Breast epithelium (tissue), 4 donors: ENCODE measurements at regions not wholly inside any gene's neighbourhood (a gene's known extent, or its start where the extent isn't known, plus 50 kb on each side); places are given as distances from the start of the nearest gene placed in this dataset.
"Not testable (repeated sequence)": the region's sequence is repeated elsewhere in the genome, so short reads cannot be mapped to it uniquely, and the experiment has no call there.

Experiments used
- DNase-seq, 2 donors: peaks; one replicate each; pipeline ENCODE4 v3.0.0-alpha.2; 2019; ENCODE audit warnings: low spot score in 2 of 2
- H3K27ac ChIP-seq, 2 donors: fragments of 200-600 bp; sonication (generic) in 1 of 2; one replicate each; pipeline ENCODE4 v1.5.1; 2016 to 2019; ENCODE audit warnings: mild to moderate bottlenecking in 1 of 2
- H3K27me3 ChIP-seq, 2 donors: fragments of 200-600 bp; sonication (generic) in 1 of 2; one replicate each; pipeline versions ENCODE4 v1.5.1 to v1.6.0; 2017 to 2019; ENCODE audit warnings: control low read depth in 1 of 2, mild to moderate bottlenecking in 1 of 2
- H3K36me3 ChIP-seq: fragments of 200-600 bp; one replicate; pipeline ENCODE4 v1.5.1; 2019
- H3K4me1 ChIP-seq, 2 donors: fragments of 200-600 bp; sonication (generic); one replicate each; pipeline ENCODE4 v1.5.1; 2016 to 2019; ENCODE audit warnings: control low read depth in 1 of 2
- H3K4me3 ChIP-seq, 3 donors: fragments of 200-600 bp; sonication (generic); 1 replicate in 2 of 3; 2 replicates in 1 of 3; pipeline ENCODE4 v1.5.1; 2016 to 2019; ENCODE audit warnings: mild to moderate bottlenecking in 3 of 3, moderate library complexity in 2 of 3
- H3K9me3 ChIP-seq, 2 donors: fragments of 200-600 bp; sonication (generic) in 1 of 2; one replicate each; pipeline ENCODE4 v1.5.1; 2016 to 2019; ENCODE audit warnings: control low read depth in 1 of 2
- POLR2A ChIP-seq: fragments of 450-650 bp; IDR thresholded peaks from one replicate; pipeline ENCODE4 v1.6.1; 2016; ENCODE audit warnings: antibody characterized with exemption, mild to moderate bottlenecking, moderate library complexity
- POLR2AphosphoS5 ChIP-seq, 3 donors: sonication (generic); formaldehyde crosslinking; IDR thresholded peaks; one replicate each; pipeline ENCODE4 v1.6.1; 2017; ENCODE audit warnings: antibody characterized with exemption in 3 of 3
- intact Hi-C: fragments of 100-400 bp; cut with DNase I; formaldehyde crosslinking; loops from one replicate; pipeline ENCODE4 v1.15.1; 2023; ENCODE audit warnings: low total_unique reads
- TF ChIP-seq, protein P1 (sequence below), 3 donors: fragments of 450-650 bp; IDR thresholded peaks; one replicate each; pipeline ENCODE4 v1.5.1; 2016 to 2017; ENCODE audit warnings: antibody characterized with exemption in 3 of 3, mild to moderate bottlenecking in 3 of 3, moderate library complexity in 3 of 3

- Histone ChIP-seq H3K4me3 (no peak overlapping the region), H3K4me1 (no peaks in the 10 kb centered on the region), H3K36me3 (no peaks in the 10 kb centered on the region), H3K27ac (no peak overlapping the region), H3K27me3 (no peaks in the 10 kb centered on the region), H3K9me3 (no peaks in the 10 kb centered on the region)
- TF ChIP-seq POLR2A (no peak), POLR2AphosphoS5 (IDR thresholded peaks at IDR 0.05) (no peak)
- TF ChIP-seq, protein P1, sequence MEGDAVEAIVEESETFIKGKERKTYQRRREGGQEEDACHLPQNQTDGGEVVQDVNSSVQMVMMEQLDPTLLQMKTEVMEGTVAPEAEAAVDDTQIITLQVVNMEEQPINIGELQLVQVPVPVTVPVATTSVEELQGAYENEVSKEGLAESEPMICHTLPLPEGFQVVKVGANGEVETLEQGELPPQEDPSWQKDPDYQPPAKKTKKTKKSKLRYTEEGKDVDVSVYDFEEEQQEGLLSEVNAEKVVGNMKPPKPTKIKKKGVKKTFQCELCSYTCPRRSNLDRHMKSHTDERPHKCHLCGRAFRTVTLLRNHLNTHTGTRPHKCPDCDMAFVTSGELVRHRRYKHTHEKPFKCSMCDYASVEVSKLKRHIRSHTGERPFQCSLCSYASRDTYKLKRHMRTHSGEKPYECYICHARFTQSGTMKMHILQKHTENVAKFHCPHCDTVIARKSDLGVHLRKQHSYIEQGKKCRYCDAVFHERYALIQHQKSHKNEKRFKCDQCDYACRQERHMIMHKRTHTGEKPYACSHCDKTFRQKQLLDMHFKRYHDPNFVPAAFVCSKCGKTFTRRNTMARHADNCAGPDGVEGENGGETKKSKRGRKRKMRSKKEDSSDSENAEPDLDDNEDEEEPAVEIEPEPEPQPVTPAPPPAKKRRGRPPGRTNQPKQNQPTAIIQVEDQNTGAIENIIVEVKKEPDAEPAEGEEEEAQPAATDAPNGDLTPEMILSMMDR (IDR thresholded peaks at IDR 0.05) = no peak
- intact Hi-C loops = no loop called here
- no peak for DNase-seq
Observed at GRCh38 chr22:23418159-23418788, 161.8 kb downstream of the IGLL1 start.

- H3K4me3 ChIP-seq, H3K27me3 ChIP-seq, H3K27ac ChIP-seq, H3K4me1 ChIP-seq, DNase-seq, H3K36me3 ChIP-seq, H3K9me3 ChIP-seq, intact Hi-C loops: not testable (repeated sequence)
Observed at GRCh38 chr22:23417327-23417726, 162.8 kb downstream of the IGLL1 start.

DNA sequence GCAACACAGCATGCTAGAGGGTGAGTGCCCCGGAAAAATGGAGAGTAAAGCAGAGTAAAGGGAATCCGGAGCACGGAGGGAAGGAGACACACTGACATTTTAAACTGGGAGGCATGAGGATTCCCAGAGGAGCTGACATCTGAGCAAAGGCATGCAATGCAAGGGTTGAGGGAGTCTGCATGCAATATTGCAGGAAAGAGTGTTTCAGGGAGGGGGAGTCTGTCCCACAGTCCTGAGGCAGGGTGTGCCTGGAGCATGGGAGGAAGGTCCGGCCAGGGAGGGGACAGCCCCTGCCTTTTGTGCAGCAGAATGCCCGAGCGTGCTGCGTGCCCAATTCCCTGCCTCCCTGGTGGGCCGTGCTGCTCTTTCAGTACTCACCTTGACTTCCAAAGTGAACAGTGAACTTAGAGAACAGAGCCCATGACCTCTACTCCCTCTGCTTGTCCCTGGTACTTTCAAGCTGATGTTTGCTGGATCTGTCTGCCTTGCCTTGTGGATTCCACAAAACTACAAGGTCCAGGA lies 163.9 kb downstream of the IGLL1 start:
- H3K27ac ChIP-seq, H3K36me3 ChIP-seq, H3K9me3 ChIP-seq, H3K4me3 ChIP-seq, H3K27me3 ChIP-seq, DNase-seq, H3K4me1 ChIP-seq, intact Hi-C loops: not testable (repeated sequence)

DNA sequence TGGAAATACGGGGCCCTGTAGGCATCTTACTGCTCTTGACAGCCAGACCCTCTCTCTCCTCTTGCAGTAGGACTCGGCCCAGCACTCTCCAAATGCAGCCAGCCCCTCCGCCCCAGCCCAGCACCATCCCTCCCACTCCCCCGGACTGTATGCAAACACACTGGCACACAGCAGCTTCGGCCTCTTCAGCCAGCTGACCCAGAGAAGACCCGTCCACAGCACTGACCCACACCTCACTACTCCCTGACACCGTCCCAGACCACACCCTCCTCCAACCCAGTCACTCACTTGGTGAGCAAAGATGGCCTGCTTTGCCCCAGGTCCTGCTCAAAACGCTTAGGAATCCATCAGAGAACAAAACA lies 164.6 kb downstream of the IGLL1 start:
- intact Hi-C loops = no loop called here
- TF ChIP-seq POLR2AphosphoS5 (IDR thresholded peaks at IDR 0.05) (no peak), POLR2A (no peak)
- TF ChIP-seq, protein P1 (IDR thresholded peaks at IDR 0.05) = no peak
- Histone ChIP-seq H3K36me3 (no peaks in the 10 kb centered on the region), H3K4me1 (no peaks in the 10 kb centered on the region), H3K4me3 (no peak overlapping the region), H3K9me3 (no peaks in the 10 kb centered on the region), H3K27ac (no peak overlapping the region), H3K27me3 (no peaks in the 10 kb centered on the region)
- no peak for DNase-seq

DNA sequence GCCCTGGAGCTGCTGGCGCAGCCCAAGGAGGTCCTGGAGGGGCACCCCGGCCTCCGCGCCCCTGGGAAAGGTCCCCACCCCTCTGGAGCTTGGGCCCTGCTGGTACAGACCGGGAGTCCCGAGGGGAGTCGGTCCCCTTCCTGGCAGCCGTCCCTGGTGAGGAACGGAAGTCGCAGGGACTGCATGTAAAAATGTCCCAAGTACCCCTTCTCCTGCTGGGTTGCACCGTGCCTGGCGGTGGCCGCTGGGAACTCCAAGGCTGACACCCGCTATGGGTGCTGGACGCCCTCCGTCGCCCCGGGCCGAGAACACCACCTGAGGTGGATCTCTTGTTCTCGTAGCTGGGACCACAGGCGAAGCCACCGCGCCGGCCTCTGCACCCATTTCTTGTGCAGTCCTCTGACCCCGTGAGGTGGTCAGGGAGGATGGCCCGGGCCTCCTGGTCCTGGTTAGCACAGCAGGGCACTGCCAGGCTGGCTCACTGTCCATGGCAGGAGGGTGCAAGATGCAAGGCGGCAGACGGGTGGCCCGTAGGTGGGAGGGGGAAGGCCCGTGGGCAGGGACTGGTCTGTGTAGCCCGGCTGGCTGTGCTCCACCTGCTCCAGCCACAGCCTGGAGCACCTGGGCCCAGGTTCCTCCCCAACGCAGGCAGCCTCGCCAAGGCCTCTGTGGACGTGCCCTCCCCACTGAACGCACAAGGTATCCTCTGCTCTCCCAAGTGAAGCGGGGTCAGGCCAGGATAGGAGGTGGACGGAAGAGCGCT lies 165.2 kb downstream of the IGLL1 start:
- TF ChIP-seq POLR2AphosphoS5 (IDR thresholded peaks at IDR 0.05) = no peak
- TF ChIP-seq, protein P1 (IDR thresholded peaks at IDR 0.05) = no peak
- no peak for TF ChIP-seq POLR2A
- DNase-seq = no peak
- intact Hi-C loops = no loop called here

DNA sequence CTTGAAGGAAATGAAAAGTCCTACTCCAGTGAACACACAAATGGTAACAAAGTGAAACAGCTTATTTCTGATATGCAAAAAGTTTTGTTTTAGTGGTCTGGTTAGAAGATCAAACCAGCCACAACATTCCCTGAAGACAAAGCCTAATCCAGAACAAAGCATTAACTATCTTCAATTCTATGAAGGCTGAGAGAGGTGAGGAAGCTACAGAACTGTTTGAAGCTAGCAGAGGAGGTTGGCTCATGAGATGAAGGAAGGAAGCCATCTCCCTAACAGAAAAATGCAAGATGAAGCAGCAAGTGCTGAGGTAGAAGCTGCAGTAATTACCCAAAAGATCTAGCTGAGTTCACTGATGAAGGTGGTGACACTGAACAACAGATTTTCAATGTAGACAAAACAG lies 168.4 kb downstream of the IGLL1 start:
- TF ChIP-seq, protein P1 (IDR thresholded peaks at IDR 0.05) = no peak
- TF ChIP-seq POLR2A (no peak), POLR2AphosphoS5 (IDR thresholded peaks at IDR 0.05) (no peak)
- no peaks in the 10 kb centered on the region for H3K4me1 ChIP-seq
- no peaks in the 10 kb centered on the region for H3K27me3 ChIP-seq
- no peak for DNase-seq
- intact Hi-C loops = no loop called here
- no peak overlapping the region for H3K4me3 ChIP-seq
- H3K36me3 ChIP-seq = no peaks in the 10 kb centered on the region
- no peaks in the 10 kb centered on the region for H3K9me3 ChIP-seq
- no peak overlapping the region for H3K27ac ChIP-seq

More for the DNA sequence above, 165.2 kb downstream of the IGLL1 start:
- H3K4me1 ChIP-seq = no peaks in the 10 kb centered on the region
- no peak overlapping the region for H3K4me3 ChIP-seq
- no peaks in the 10 kb centered on the region for H3K36me3 ChIP-seq
- H3K9me3 ChIP-seq = no peaks in the 10 kb centered on the region
- H3K27me3 ChIP-seq = no peaks in the 10 kb centered on the region
- no peak overlapping the region for H3K27ac ChIP-seq
